ENCODE measurements at regions not wholly inside any gene's neighbourhood (a gene's known extent, or its start where the extent isn't known, plus 50 kb on each side); places are given as distances from the start of the nearest gene placed in this dataset.
"Not testable (repeated sequence)": the region's sequence is repeated elsewhere in the genome, so short reads cannot be mapped to it uniquely, and the experiment has no call there.

DNA sequence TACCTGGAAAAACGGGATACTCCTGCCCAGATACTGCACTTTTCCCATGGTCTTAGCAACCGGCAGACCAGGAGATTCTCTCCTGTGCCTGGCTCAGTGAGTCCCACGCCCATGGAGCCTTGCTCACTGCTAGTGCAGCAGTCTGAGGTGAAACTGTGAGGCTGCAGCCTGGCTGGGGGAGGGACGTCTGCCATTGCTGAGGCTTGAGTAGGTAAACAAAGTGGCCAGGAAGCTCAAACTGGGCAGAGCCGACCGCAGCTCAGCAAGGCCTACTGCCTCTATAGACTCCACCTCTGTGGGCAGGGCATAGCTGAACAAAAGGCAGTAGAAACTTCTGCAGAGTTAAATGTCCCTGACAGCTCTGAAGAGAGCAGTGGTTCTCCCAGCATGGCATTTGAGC lies 69.9 kb upstream of the XAGE2 start:
- not testable (repeated sequence) for TF ChIP-seq POU6F1 (CRISPR knock-in tag; IDR thresholded peaks at IDR 0.05; ENCODE audit: borderline replicate concordance, low read depth); ZFP30 (CRISPR knock-in tag; IDR thresholded peaks at IDR 0.05); ESRRG (CRISPR knock-in tag; IDR thresholded peaks at IDR 0.05); CSRNP3 (CRISPR knock-in tag; IDR thresholded peaks at IDR 0.05)
